Lung microvascular endothelial cell (primary cell): ENCODE measurements at regions not wholly inside any gene's neighbourhood (a gene's known extent, or its start where the extent isn't known, plus 50 kb on each side); places are given as distances from the start of the nearest gene placed in this dataset.

Experiments
- DNase-seq, 2 donors: peaks; one replicate each; pipeline versions ENCODE4 v3.0.0 to v3.0.0-alpha.2; 2010; ENCODE audit warnings: low read depth in 2 of 2

- DNase-seq = no peak
Observed at GRCh38 chr9:80251778-80252177, 680.0 kb downstream of the TLE4 start.

GRCh38 chr9:80242022-80242421 is 670.3 kb downstream of the TLE4 start:
- DNase-seq = no peak

GRCh38 chr9:80235752-80236151 is 664.0 kb downstream of the TLE4 start:
- DNase-seq = no peak

GRCh38 chr9:80233906-80234305 is 662.1 kb downstream of the TLE4 start:
- DNase-seq = no peak

- no peak for DNase-seq
Observed at GRCh38 chr9:80233102-80233843, 661.5 kb downstream of the TLE4 start.

- DNase-seq = no peak
Observed at GRCh38 chr9:80231318-80232236, 659.8 kb downstream of the TLE4 start.

- DNase-seq = no peak
Observed at GRCh38 chr9:80223897-80224296, 652.1 kb downstream of the TLE4 start.

GRCh38 chr9:80222466-80223169 is 650.9 kb downstream of the TLE4 start:
- DNase-seq = no peak

GRCh38 chr9:80218328-80218727 is 646.6 kb downstream of the TLE4 start:
- no peak for DNase-seq

GRCh38 chr9:80213613-80214012 is 641.8 kb downstream of the TLE4 start:
- DNase-seq = no peak

- DNase-seq = no peak
Observed at GRCh38 chr9:80208696-80209095, 636.9 kb downstream of the TLE4 start.

- no peak for DNase-seq
Observed at GRCh38 chr9:80204054-80204453, 632.3 kb downstream of the TLE4 start.

GRCh38 chr9:80197661-80198060 is 625.9 kb downstream of the TLE4 start:
- no peak for DNase-seq

GRCh38 chr9:80191108-80191507 is 619.3 kb downstream of the TLE4 start:
- DNase-seq = no peak

GRCh38 chr9:80188579-80188978 is 616.8 kb downstream of the TLE4 start:
- no peak for DNase-seq

GRCh38 chr9:80185112-80185738 is 613.5 kb downstream of the TLE4 start:
- DNase-seq = no peak

GRCh38 chr9:80177949-80178480 is 606.2 kb downstream of the TLE4 start:
- DNase-seq = no peak

GRCh38 chr9:80175286-80176150 is 603.8 kb downstream of the TLE4 start:
- peak; percentile 51 to 68 for DNase-seq

- DNase-seq = no peak
Observed at GRCh38 chr9:80163889-80164288, 592.1 kb downstream of the TLE4 start.

- DNase-seq = no peak
Observed at GRCh38 chr9:80158554-80159170, 586.9 kb downstream of the TLE4 start.
